ENCODE measurements at regions not wholly inside any gene's neighbourhood (a gene's known extent, or its start where the extent isn't known, plus 50 kb on each side); places are given as distances from the start of the nearest gene placed in this dataset.
"Not testable (repeated sequence)": the region's sequence is repeated elsewhere in the genome, so short reads cannot be mapped to it uniquely, and the experiment has no call there.

DNA sequence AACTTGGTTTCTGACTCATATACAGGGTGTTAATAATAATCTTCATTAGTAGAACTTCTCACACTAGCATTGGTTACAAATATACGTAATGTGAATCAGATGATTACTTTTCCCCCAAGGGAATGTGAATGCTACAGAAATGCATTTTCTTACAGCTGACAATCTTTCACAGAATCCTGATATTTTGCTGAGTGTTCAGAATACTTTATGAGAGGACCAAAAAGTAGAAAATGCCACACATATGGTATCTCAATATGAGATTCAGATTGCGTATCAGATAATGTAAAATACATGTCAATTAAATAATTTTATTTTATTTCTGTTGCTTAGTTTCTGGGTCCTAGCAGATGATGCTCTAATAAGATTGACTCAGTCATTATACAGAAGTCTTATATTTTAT lies 979.9 kb upstream of the GBE1 start:
- no peak for DNase-seq

DNA sequence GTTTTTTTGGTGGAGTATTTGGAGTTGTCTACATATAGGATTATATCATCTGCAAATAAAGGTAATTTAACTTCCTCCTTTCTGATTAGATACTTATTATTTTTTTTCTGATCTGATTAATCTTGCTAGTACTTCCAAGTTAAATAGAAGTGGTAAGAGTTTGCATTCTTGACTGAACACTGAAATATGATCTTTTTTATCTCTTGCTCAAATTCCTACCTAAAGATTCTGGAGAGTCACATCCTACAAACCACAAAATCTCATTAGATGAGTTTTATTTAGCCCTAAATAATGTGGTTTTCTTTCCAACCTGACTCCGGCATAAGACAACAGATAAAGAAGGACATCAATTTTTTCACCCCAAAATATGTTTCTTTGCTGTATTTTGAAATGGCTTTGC lies 977.9 kb upstream of the GBE1 start:
- DNase-seq: no peak

DNA sequence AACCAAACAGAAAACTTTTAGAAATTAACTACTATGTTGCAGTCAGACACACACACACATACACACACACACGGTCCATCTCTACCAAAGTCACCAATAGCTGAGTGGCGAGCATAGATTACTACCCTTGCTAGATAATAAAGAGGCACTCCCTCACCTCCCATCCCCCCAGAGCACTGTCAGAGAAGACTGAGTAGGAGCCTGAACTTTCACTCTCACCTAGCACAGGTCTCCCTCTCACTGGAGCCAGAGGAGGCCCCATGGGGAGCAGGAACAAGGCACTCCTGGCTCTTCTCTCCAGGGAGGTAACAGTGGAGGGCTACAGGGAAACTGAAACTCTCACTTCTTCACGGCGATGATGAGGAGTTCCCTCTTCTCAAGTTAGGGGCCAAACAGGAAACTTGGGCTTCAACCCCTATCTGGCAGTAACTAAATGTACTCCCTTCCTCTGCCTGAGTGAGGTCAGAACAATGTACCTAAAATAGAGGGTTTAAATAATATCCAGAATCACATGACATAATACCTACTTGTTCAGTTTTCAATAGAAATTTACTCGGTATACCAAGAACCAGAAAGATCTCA lies 975.3 kb upstream of the GBE1 start:
- DNase-seq: no peak

DNA sequence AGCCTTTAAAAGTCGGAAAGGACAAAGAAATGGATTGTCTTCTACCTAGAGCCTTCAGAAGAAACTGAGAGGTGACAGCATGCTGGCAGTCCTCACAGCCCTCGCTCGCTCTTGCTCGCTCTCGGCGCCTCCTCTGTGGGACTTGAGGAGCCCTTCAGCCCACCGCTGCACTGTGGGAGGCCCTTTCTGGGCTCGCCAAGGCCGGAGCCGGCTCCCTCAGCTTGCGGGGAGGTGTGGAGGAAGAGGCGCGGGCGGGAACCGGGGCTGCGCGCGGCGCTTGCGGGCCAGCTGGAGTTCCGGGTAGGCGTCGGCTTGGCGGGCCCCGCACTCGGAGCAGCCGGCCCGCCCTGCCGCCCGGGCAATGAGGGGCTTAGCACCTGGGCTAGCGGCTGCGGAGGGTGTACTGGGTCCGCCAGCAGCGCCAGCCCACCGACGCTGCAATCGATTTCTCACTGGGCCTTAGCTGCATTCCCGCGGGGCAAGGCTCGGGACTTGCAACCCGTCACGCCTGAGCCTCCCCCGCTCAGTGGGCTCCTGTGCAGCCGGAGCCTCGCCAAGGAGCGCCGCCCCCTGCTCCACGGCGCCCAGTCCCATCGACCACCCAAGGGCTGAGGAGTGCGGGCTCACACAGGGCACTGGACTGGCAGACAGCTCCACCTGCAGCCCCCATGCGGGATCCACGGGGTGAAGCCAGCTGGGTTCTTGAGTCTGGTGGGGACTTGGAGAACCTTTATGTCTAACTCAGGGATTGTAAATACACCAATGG lies 953.8 kb upstream of the GBE1 start:
- DNase-seq: no peak

DNA sequence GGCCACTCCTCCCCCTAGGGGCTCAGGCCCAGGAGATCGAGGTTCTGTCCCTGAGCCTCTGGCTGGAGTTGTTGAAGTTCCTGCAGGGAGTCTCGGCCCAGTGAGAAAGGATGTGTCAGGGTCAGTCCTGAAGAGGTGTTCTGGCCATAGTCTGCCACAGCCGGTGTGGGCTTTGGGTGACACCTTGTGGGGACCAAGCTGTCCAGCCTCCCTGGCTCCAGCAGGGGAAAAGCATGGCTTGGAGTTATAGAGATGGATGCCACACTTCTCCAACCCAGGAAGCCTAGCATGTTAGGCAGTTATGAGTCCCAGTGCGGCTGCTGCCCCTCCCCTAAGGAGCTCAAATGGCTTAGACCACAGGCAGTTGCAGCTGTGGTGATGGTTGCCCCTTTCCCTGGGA lies 945.6 kb upstream of the GBE1 start:
- no peak for DNase-seq

DNA sequence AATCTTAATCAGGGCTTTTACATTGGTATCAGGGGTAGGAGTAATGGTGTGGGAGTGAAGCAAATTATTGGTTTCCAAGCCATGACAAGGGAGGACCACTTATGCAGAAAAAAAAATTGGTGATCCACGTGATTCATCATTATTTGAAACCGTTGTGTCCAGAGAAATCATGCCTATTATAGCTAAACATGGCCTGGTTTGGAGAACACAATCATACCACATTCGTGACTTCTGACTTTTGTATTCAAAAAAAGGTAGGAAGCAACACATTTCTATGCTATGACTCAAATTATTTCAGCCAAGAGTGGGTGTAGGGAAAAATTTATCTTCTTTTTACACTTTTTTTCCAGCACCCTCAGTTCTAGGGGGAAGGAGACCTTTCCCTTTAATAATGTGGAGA lies 924.3 kb upstream of the GBE1 start:
- no peak for DNase-seq

DNA sequence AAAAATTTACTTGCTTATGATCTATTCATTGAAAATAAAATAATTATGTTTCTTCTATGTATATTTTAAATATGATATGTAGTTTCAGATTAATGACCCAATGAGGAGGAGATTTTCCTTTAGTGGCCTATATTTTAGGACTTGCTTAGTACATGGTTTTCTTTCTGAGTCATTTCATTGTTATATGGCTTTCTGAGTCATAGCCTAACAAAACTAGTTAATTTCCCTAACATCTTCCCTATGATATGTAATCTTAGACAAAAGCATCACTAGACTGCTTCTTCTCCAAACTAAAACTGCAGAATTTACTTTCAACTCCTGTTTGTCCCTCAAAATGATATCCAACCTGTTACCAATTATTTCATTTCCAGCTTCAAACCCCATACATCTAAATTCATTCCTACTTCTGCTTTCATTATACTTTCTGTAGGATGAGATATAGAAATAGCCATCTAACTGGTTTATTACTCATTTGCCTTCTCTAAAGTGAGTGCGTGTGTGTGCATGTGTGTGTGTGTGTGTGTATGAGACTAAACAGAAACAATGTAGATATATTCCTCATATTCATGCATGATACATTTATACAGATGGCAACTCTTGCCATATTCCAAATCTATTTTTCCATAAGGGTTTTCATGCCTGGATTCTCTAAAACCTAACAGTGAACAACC lies 915.0 kb upstream of the GBE1 start:
- no peak for DNase-seq

DNA sequence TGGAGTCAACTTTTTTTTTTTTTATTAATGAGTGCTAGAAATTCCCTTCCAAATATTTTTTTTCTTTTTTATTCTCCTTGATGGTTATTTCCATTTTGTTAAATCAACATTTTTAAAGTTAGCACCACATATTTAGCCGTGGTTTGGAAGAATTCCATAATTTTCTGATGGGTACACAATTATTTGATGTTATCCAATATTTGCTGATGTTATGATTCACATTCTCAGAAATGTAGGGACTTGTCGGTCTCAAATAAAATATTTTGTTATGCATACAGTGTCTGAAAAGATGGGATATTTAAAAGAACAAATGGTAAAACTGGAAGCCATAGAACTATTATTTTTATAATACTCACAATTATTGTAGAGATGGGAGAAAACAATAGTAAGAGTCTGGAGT lies 911.5 kb upstream of the GBE1 start:
- DNase-seq: no peak

DNA sequence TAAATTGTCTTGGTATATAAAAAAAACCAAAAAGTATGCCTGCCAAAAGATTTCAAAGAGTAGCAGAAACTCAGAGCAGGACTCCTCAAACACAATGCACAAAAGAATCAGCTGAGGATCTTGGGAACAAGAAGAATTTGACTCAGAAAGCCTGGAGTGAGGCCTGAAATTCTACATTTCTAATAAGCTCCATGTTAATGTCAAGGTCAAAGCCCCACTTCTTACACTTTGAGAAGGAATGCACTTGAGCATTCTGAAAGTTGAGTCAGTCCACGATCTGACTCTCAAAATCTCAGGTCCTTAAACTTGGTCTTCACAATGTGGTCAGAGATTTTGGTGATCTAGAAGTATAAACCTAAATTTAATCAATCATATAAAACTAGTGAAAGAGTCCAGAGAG lies 910.0 kb upstream of the GBE1 start:
- no peak for DNase-seq

DNA sequence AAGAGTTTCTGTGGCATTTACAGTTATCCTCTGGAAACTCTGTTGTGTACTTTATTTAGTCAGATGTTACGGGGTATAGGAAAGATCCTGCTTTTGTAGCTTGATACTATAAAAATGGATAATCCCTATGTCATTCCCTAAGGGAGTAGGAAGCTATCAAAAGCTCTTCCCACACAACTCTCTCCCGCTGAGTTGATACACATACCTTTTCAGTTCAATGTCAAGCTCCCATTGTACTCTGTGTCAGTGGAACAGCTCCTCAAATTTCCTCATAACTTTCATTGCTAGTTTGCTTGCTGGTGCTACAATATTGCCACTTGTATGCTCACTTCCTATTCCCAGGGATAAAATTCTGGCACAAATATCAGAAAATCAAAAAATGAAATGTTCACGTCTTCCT lies 893.3 kb upstream of the GBE1 start:
- DNase-seq: no peak

DNA sequence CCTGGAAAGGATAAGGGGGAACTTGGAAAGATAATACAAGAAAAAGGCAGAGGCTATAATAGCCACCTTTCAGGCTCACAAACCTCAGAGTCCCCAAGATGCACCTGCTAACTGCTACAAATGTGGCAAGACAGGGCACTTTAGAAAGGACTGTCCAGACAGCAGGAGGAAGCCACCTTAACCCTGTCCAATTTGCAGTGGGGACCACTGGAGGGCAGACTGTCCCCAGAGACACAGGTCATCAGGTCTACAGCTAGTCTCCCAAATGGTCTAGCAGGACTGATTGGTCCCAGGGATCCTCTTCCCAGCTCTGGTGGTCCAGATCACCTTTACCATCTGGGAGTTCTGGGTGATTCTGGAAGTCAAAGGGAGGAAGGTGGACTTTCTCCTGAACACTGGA lies 882.5 kb upstream of the GBE1 start:
- DNase-seq: peak; percentile 3 to 42

DNA sequence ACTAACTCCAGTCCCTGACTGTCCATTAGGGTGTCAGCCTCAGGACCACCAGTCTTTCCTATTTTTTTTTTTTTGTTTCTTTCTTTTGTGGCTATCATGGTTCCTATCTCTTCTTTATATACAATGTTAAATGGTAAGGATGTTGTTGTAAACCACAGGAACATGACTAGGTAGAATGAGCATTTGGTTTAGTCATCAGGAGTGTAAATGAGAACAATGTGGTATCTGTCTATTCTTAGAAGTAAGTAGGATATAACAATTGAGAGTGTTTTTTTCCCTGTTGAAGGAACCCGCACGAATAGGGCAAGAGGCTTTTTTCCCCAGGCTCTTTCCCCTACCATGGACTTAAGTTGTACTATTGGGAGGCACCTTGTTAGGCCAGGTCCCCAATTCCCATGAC lies 880.3 kb upstream of the GBE1 start:
- DNase-seq: no peak

DNA sequence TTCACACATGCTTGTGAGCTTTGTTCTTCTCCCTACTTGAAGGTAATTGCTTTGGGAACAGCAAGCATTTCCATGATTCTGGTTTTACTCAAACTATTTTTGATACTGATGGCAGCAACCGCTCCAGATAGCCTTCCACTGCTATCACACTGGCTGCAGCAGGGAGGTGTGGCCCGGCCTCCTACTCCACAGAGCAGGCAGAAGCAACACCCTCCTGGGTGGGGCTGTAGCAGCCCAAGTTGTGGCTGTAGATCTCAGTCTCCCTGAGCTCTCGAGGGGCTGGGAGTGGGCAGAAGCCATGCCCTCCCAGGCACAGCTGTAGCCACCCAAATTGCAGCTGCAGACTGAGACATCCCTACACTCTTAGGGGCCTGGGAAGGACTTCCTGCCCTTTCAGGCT lies 878.8 kb upstream of the GBE1 start:
- no peak for DNase-seq

DNA sequence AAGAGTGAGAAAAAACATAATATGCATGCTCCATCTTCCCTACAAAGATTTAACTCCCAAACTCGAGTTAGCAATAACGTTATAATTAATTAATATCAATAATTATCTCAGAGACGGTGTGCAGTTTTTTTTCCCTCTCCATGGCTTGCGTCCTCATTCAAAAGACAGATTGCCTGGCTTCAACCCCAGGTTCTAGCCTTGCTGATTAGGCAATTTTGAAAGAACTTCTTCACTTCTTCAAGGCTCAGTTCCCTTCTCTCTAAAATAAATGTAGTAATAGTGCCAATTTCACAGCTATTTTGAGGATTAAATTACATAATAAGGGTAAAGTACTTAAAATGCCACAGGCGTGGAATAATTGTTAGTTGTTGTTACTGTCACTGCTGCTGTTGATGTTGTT lies 876.1 kb upstream of the GBE1 start:
- DNase-seq: no peak

DNA sequence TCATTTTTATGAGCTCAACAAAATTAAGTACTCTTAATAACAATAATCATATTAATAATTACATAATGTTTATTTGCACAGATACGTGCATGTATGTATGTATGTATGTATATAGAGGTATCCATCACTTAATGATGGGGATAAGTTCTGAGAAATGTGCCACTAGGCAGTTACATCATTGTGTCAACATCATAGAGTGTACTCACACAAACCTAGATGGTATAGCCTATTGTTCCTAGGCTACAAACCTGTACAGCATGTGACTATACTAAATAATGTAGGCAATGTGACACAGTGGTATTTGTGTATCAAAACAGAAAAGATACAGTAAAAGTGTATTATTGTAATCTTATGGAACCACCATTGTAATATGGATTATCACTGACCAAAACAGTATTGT lies 874.7 kb upstream of the GBE1 start:
- no peak for DNase-seq

DNA sequence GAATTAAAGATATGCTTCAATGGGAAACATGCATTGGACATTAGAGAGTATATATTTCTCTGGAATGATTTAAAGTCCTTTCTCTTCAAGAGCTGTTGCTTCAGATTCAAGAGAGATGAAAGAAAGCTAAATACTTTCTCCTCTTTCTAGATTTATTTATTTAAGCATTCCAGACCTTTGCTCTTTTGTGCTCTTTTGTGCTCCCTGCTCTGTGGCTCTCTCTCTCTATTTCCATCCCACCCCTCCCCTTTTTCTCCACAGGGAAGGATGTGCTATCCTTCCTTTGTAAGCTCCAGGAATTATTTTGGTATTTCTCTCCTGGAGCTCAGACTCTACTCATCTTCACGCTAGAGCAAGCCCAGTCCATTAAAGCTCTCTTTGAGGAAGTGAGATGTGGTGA lies 871.9 kb upstream of the GBE1 start:
- no peak for DNase-seq

DNA sequence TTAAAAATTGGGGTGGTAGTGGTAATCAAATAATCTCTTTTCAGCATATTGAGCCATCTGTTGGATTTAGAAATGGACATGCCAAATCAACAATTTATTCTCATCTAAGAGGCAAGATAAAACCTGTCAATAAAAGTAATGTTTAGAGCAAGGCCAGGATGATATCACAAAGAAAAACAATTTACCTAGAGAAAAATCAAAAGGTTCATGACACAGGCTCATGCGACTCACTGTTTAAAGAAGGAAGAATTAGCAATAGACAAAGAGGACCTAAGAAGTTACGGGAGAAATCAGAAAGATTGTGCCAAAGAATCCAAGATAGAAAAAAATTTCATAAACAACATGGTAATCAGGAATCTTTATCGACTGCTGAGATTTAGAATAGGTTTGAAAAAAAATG lies 868.5 kb upstream of the GBE1 start:
- DNase-seq: no peak

DNA sequence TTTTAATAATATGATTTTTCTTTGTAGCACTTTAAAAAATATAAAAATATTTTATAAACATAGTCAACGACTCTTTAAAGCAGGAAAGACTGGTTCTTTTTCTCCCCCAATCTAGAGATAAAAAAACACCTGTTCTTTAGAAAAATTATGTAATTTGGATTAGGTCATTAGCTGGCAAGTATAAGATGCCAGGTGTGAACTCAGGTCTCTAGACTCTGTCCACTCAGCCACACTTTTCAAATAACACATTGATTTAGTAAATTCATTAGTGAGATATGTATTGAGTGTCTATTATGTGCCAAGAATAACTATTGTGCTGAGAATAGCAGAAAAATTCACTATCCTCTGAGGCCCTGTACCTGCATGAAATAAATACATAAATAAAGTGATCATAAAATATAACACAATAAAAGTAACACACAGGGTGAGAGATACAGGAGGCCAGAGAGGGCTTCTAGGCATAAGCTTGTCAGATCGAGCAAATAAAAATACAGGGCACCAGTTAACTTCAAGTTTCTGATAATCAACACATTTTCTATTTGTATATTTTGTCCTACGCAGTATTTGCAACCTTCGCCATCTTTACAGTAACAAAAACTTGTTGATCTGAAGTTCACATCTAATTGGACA lies 867.1 kb upstream of the GBE1 start:
- DNase-seq: no peak

DNA sequence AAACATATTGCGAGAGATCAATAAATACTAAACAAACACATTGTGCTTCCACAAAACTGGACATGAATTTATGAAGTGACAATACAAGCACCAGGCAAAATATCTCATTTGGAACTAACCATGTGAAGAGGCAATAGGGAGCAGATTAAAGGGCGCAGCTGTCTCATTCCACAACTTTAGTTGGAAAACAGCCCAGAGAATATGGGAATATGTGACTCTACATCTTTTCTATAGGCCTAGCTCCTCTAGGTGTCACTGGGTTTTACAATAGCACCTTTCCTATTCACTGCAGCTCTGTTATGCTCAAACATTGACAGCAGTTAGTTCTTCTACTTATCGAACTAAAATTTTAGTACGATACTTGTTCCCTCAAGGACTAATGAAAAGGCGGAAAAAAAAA lies 866.3 kb upstream of the GBE1 start:
- no peak for DNase-seq

DNA sequence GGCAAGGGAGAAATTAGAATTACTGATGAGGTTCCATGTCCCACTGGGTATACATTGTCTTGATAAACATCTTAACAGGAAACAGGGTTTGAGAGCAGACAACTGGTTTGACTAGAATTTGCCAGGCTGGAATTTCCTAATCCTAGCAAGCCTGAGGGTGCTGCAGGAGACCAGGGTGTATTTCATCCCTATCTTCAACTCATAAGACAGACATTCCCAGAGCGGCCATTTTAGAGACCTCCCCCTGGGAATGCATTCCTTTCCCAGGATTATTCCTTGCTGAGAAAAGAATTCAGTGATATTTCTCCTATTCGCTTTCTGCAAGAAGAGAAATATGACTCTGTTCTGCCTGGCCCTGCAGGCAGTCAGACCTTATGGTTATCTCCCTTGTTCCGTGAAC lies 859.3 kb upstream of the GBE1 start:
- DNase-seq: not testable (repeated sequence)

DNA sequence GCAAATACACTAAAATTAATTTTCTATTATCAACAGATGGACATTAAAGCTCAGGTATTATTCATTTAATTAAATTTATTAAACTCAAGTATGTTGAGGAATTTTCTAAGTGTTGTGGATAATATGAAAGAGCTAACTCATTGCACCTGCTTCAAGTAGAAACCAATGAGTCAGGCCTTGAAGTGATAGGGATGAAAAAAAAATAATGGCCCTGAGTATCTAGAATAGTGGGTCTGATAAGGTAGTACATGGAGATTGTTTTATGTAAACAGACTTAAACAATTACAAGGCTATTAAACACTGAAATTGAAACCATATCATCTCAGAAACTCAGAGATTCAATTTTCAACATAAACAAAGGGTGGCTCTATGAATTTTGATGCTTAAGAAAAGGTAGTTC lies 857.1 kb upstream of the GBE1 start:
- DNase-seq: no peak

DNA sequence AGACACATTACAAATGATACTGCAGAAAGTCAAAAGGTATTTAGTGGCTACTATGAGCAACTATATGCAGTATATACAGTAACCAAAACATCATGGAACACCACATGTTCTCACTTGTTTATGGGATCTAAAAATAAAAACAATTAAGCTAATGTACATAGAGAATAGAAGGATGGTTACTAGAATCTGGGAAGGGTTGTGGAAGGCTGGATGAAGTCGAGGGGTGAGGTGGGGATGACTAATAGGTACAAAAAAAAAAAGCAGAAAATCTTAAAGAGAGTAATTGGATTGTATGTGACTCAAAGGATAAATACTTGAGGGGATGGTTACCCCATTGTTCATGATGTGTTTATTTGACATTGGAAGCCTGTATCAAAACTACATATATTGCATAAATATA lies 848.8 kb upstream of the GBE1 start:
- no peak for DNase-seq

DNA sequence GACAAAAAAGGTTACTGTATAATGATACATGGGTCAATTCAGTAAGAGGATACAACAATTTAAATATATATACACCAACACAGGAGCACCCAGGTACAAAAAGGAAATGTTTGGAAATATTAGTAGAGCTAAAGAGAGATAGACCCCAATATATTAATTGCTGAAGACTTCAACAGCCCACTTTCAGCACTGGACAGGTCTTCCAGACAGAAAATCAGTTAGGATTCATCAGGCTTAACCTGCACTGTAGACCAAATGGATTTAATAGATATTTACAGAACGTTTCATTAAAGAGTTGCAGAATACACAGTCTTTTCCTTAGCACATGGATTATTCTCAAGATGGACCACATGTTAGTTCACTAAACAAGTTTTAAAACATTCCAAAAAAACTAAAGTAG lies 845.9 kb upstream of the GBE1 start:
- DNase-seq: no peak

DNA sequence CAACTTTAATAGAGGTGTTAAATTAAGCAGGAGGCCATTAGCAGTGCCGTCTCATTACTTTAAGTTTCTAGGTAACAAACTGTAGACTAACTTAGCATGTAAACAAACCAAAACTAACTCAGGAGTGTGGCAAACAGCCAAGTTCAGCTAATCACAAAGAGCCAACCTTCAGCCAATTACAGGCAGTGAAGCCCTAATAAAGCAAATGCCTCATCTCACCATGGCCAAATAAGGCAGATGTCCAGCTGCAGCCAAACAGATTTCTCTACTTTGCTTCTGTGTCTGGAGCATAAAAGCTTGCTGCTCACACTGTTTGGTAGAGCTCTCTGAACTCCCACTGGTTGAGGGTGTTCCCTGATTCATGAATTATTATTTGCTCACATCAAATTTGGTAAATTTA lies 835.4 kb upstream of the GBE1 start:
- DNase-seq: peak in 1 of 2 experiments; percentile 16

Measured in NCI-H524 (cell line).